Stimulated activated effector memory CD8-positive, alpha-beta T cell treated with anti-CD3 and anti-CD28 coated beads, Interleukin-12 subunit alpha, Interleukin-12 subunit beta, amount 100 ng/mL, for 72 hours (primary cell): ENCODE measurements at regions not wholly inside any gene's neighbourhood (a gene's known extent, or its start where the extent isn't known, plus 50 kb on each side); places are given as distances from the start of the nearest gene placed in this dataset.
"Not testable (repeated sequence)": the region's sequence is repeated elsewhere in the genome, so short reads cannot be mapped to it uniquely, and the experiment has no call there.

ENCODE experiments used
- ATAC-seq: fragments of 150-1000 bp; cut with Tn5 transposase; 2 replicates; pipeline ENCODE4 v1.10.0; 2021
- DNase-seq, 2 donors: peaks; one replicate each; pipeline ENCODE4 v3.0.0; 2021 to 2022; ENCODE audit warnings: low spot score in 2 of 2
- H3K27ac Mint-ChIP-seq: one replicate; pipeline ENCODE4 v1.8.0; 2022; ENCODE audit warnings: mild to moderate bottlenecking, mixed read lengths
- H3K36me3 Mint-ChIP-seq: one replicate; pipeline ENCODE4 v1.8.0; 2022; ENCODE audit warnings: mild to moderate bottlenecking, mixed read lengths
- H3K4me1 Mint-ChIP-seq: one replicate; pipeline ENCODE4 v1.8.0; 2022; ENCODE audit warnings: mixed read lengths
- H3K4me3 Mint-ChIP-seq: one replicate; pipeline ENCODE4 v1.8.0; 2022; ENCODE audit warnings: mild to moderate bottlenecking, mixed read lengths
- H3K9me3 Mint-ChIP-seq: one replicate; pipeline ENCODE4 v1.8.0; 2022; ENCODE audit warnings: mixed read lengths

DNA sequence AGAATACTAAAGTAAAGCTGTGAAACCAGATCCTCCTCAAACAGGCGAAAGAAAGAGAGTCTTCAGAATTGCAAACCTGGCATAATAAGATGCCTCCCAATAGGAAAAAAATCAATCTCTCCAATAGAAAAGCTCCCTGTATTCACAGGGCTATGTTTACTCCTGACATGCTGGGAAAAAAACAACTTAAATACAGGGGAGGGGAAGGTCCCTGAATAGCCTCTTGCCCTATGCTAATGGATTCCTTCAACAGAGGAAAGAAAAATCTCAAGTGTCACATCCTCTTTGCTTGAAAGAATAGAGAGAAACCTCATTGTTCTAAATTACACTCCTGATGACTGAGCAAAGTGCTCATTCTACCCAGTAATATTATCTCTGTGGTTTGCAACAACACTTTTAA is 1271.1 kb upstream of the PRR20A start:
- no peak overlapping the region for H3K27ac Mint-ChIP-seq
- H3K4me1 Mint-ChIP-seq, result no peaks in the 10 kb centered on the region
- H3K4me3 Mint-ChIP-seq, result no peak overlapping the region
- ATAC-seq (no peak), DNase-seq (no peak)
- H3K9me3 Mint-ChIP-seq, result peaks cover 17% of the 10 kb centered on the region
- H3K36me3 Mint-ChIP-seq, result no peaks in the 10 kb centered on the region

DNA sequence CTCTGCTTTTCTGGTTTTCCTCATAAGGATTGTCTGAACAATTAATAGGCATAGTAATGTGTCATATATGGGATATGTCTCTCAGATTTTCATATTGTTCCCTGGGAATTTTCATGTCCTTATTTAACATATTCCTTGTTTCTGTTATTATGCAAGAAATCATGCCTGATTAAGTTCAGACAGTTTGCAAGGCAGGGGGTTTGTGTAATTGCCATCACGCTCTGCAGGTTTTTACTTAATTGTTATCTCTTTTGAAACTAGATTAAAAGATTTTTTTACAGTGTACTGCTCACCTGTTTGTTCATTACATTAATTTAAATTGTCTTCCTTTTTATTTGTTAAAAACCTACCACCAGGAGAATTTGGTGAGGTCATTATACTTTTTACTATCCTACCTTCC is 1253.2 kb upstream of the PRR20A start:
- no peaks in the 10 kb centered on the region for H3K4me1 Mint-ChIP-seq
- no peaks in the 10 kb centered on the region for H3K36me3 Mint-ChIP-seq
- no peak for ATAC-seq
- H3K27ac Mint-ChIP-seq, result no peak overlapping the region
- H3K4me3 Mint-ChIP-seq, result no peak overlapping the region
- no peak for DNase-seq
- H3K9me3 Mint-ChIP-seq, result peaks cover 23% of the 10 kb centered on the region

GRCh38 chr13:55893540-55893939 is 1247.2 kb upstream of the PRR20A start:
- H3K36me3 Mint-ChIP-seq, result no peaks in the 10 kb centered on the region
- peaks cover 11% of the 10 kb centered on the region for H3K9me3 Mint-ChIP-seq
- no peaks in the 10 kb centered on the region for H3K4me1 Mint-ChIP-seq
- ATAC-seq, result no peak
- no peak for DNase-seq
- H3K27ac Mint-ChIP-seq, result no peak overlapping the region
- H3K4me3 Mint-ChIP-seq, result no peak overlapping the region

GRCh38 chr13:55937180-55937579 is 1203.5 kb upstream of the PRR20A start:
- H3K4me3 Mint-ChIP-seq, result no peak overlapping the region
- H3K9me3 Mint-ChIP-seq, result peaks cover 28% of the 10 kb centered on the region
- no peak for ATAC-seq
- no peaks in the 10 kb centered on the region for H3K4me1 Mint-ChIP-seq
- H3K36me3 Mint-ChIP-seq, result no peaks in the 10 kb centered on the region
- no peak for DNase-seq
- no peak overlapping the region for H3K27ac Mint-ChIP-seq

GRCh38 chr13:55948175-55948574 is 1192.5 kb upstream of the PRR20A start:
- Mint-ChIP-seq H3K4me3 (no peak overlapping the region), H3K4me1 (no peaks in the 10 kb centered on the region), H3K36me3 (no peaks in the 10 kb centered on the region), H3K9me3 (peaks cover 14% of the 10 kb centered on the region), H3K27ac (no peak overlapping the region)
- ATAC-seq (no peak), DNase-seq (no peak)

DNA sequence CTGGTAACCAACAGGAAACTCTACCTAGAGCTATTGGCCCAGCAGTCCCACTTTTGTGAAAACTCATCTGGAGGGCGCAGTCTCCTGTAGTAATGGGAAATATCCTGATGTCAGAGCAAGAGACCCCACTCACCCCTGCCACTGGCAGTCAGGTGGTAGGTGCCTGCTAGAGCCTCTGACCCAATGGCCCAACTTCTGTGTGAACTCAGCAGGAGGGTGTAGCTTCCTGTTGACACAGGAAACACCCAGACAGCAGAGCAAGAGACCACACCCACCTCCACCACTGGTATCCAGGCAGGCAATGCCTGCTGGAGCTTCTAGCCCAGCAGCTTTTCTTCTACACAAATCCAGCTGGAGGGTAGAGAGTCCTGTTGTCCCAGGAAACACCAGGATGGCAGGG is 1176.8 kb upstream of the PRR20A start:
- ATAC-seq (no peak), DNase-seq (no peak)
- Mint-ChIP-seq H3K27ac (no peak overlapping the region), H3K36me3 (no peaks in the 10 kb centered on the region), H3K4me3 (no peak overlapping the region), H3K9me3 (peaks cover 24% of the 10 kb centered on the region), H3K4me1 (no peaks in the 10 kb centered on the region)

GRCh38 chr13:55967055-55967454 is 1173.7 kb upstream of the PRR20A start:
- Mint-ChIP-seq H3K4me3 (no peak overlapping the region), H3K4me1 (no peaks in the 10 kb centered on the region), H3K9me3 (peaks cover 5% of the 10 kb centered on the region), H3K27ac (no peak overlapping the region), H3K36me3 (no peaks in the 10 kb centered on the region)
- DNase-seq, result no peak
- ATAC-seq, result no peak

DNA sequence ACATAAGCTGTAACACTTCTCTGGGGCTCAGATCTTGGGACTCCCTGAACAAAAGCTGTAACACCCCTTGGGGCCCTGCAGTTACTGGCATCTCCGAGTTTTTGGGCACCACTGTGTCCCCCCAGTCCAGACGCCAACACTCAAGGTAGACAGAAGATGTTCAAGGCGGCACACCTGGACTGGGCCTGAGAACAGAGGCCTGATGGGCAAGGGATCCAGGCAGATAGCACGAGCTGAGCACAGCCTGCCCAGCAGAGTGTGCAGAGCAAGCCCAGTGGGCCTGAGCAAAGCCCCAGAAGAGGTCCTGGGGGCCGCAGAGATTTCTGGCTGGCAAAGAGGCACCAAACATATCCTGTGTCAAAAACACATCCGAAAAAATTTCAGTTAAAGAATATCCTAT is 1163.3 kb upstream of the PRR20A start:
- Mint-ChIP-seq H3K4me3 (no peak overlapping the region), H3K27ac (no peak overlapping the region), H3K4me1 (no peaks in the 10 kb centered on the region), H3K9me3 (peaks cover 14% of the 10 kb centered on the region), H3K36me3 (no peaks in the 10 kb centered on the region)
- no peak for DNase-seq
- no peak for ATAC-seq

DNA sequence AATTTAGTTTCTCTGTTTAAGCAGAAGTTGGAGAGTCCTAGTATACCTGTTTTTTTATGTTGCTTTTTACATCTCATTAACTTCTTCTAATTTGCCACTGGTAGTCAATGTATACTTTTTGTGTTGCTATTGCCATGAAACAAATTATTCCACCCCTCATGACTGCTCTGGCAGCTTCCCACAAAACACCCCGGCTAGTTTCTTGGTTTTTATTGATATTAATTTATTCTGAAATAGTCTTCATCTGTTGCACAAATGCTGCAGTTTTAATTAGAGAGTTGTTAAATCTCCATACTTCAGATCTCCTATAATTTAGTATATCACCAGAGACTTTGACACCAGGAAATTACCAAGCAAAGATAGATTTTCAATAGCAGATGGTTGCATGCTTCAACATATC is 1159.3 kb upstream of the PRR20A start:
- DNase-seq, result no peak
- Mint-ChIP-seq H3K27ac (no peak overlapping the region), H3K4me3 (no peak overlapping the region), H3K36me3 (no peaks in the 10 kb centered on the region), H3K4me1 (no peaks in the 10 kb centered on the region), H3K9me3 (peaks cover 5% of the 10 kb centered on the region)
- no peak for ATAC-seq

DNA sequence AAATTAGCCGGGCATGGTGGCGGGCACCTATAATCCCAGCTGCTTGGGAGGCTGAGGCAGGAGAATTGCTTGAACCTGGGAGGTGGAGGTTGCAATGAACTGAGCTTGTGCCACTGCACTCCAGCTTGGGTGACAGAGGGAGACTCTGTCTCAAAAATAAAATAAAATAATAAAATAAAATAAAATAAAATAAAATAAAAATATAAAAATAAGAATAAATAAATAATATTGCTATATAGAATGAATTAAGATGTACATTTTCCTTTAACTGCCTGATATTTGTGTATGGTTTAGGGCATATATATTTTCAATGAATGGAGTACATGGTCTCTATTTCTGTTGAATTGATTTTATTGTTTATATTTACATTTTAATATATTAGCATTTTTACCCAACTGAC is 1156.7 kb upstream of the PRR20A start:
- not testable (repeated sequence) for H3K27ac Mint-ChIP-seq, ATAC-seq, DNase-seq

GRCh38 chr13:55990631-55991030 is 1150.1 kb upstream of the PRR20A start:
- DNase-seq (no peak), ATAC-seq (no peak)
- Mint-ChIP-seq H3K4me3 (no peak overlapping the region), H3K4me1 (no peaks in the 10 kb centered on the region), H3K9me3 (peaks cover 14% of the 10 kb centered on the region), H3K36me3 (no peaks in the 10 kb centered on the region), H3K27ac (no peak overlapping the region)

More for the DNA sequence above, 1156.7 kb upstream of the PRR20A start:
- H3K4me3 Mint-ChIP-seq, H3K4me1 Mint-ChIP-seq, H3K9me3 Mint-ChIP-seq, H3K36me3 Mint-ChIP-seq: not testable (repeated sequence)

- H3K4me1 Mint-ChIP-seq, result no peaks in the 10 kb centered on the region
- DNase-seq (no peak), ATAC-seq (no peak)
- peaks cover 14% of the 10 kb centered on the region for H3K9me3 Mint-ChIP-seq
- H3K4me3 Mint-ChIP-seq, result no peak overlapping the region
- no peaks in the 10 kb centered on the region for H3K36me3 Mint-ChIP-seq
- H3K27ac Mint-ChIP-seq, result no peak overlapping the region
Measured at GRCh38 chr13:55991666-55992065, 1149.1 kb upstream of the PRR20A start.

DNA sequence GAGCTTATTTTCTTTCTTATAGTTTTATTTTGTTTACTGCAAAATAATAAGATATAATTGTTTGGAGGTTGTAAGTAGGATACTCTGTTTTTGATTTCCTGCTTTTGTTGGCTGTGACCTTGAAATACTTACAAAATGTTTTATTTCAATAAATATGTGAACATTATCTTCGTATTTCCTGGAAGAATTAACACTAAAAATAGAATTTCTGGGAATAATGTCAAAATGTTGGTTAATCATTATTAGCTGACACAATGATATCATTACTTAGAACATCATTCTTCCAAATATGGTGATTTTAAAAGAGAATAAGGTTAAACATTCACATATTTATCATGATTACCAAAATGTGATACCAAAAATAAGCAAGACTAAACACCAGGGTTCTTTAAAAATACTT is 1148.6 kb upstream of the PRR20A start:
- no peaks in the 10 kb centered on the region for H3K4me1 Mint-ChIP-seq
- H3K36me3 Mint-ChIP-seq, result no peaks in the 10 kb centered on the region
- ATAC-seq (no peak), DNase-seq (no peak)
- no peak overlapping the region for H3K27ac Mint-ChIP-seq
- H3K4me3 Mint-ChIP-seq, result no peak overlapping the region
- H3K9me3 Mint-ChIP-seq, result peaks cover 16% of the 10 kb centered on the region

DNA sequence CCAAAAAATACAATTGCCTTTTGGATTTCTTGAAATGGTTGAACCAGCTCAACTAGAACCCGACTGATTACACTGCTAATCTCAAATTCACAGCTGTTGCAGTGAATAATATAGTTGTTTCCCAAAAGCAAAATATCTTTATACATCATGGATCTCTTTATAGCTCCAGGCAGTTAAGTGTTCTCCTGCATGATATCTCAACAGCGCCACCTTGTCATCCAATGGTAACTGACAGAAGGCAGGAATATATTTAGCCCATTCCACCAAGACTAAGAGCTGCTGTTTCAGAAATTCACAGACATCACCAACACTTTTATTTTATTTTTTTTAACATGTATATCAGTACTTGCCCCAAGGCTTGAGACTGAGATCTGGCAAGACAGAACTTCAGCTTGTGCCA is 1141.0 kb upstream of the PRR20A start:
- Mint-ChIP-seq H3K9me3 (peaks cover 13% of the 10 kb centered on the region), H3K27ac (no peak overlapping the region), H3K4me1 (no peaks in the 10 kb centered on the region), H3K4me3 (no peak overlapping the region), H3K36me3 (no peaks in the 10 kb centered on the region)
- DNase-seq, result no peak
- no peak for ATAC-seq

DNA sequence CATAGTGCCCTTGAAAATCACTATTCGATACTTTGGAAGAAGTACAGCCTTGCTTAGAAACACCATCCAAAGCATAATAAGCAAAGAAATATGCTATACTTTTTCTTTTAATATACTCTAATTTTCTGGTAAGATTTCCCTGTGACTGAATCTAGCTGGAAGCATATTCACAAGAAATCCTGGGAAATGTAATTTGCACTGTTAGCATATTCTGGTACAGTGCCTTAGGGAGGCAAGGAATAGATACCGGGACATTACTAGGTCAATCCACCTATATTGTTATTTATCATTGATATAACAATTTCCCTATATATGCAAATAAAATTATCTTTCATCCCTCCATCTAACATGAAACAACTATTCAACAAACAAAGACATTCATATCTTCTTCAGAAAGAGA is 1131.3 kb upstream of the PRR20A start:
- no peaks in the 10 kb centered on the region for H3K36me3 Mint-ChIP-seq
- ATAC-seq, result no peak
- H3K27ac Mint-ChIP-seq, result no peak overlapping the region
- H3K9me3 Mint-ChIP-seq, result peaks cover 15% of the 10 kb centered on the region
- H3K4me1 Mint-ChIP-seq, result no peaks in the 10 kb centered on the region
- H3K4me3 Mint-ChIP-seq, result no peak overlapping the region
- DNase-seq, result no peak

DNA sequence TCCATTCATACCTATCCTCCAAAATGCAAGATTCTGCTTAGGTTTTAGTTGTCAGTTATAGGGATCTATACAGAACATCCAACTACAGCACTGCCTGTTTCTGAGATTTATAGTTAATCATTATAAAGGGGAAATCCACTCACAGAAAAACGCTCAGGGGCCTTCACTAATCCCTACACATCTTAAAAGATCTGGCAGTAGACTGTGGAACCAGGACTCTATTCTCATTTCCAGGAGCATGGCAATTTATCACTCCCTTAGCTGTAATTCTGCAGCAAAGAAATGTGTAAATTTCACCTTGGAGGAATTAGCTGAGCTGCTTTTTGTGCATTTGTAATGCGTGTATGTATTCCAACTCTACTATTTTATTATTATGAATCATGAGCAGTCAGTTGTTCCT is 1128.1 kb upstream of the PRR20A start:
- no peaks in the 10 kb centered on the region for H3K4me1 Mint-ChIP-seq
- DNase-seq, result no peak
- H3K4me3 Mint-ChIP-seq, result no peak overlapping the region
- peaks cover 12% of the 10 kb centered on the region for H3K9me3 Mint-ChIP-seq
- H3K27ac Mint-ChIP-seq, result no peak overlapping the region
- H3K36me3 Mint-ChIP-seq, result no peaks in the 10 kb centered on the region
- ATAC-seq, result no peak

GRCh38 chr13:56015919-56016318 is 1124.8 kb upstream of the PRR20A start:
- Mint-ChIP-seq H3K36me3 (no peaks in the 10 kb centered on the region), H3K4me3 (no peak overlapping the region), H3K4me1 (no peaks in the 10 kb centered on the region), H3K27ac (no peak overlapping the region), H3K9me3 (peaks cover 18% of the 10 kb centered on the region)
- no peak for ATAC-seq
- no peak for DNase-seq
